Tongue (tissue), 1 donor: ENCODE measurements at regions not wholly inside any gene's neighbourhood (a gene's known extent, or its start where the extent isn't known, plus 50 kb on each side); places are given as distances from the start of the nearest gene placed in this dataset.

Experiments used
- DNase-seq: peaks from one replicate; pipeline ENCODE4 v3.0.0-alpha.2; 2015

GRCh38 chr1:29475326-29475725 is 239.0 kb downstream of the PTPRU start:
- no peak for DNase-seq

- DNase-seq: no peak
Observed at GRCh38 chr1:29474274-29475244, 238.2 kb downstream of the PTPRU start.

GRCh38 chr1:29473161-29473855 is 237.0 kb downstream of the PTPRU start:
- DNase-seq: no peak

GRCh38 chr1:29471487-29472313 is 235.4 kb downstream of the PTPRU start:
- no peak for DNase-seq

- DNase-seq: no peak
Observed at GRCh38 chr1:29470788-29471119, 234.4 kb downstream of the PTPRU start.

- no peak for DNase-seq
Observed at GRCh38 chr1:29470087-29470787, 233.9 kb downstream of the PTPRU start.

GRCh38 chr1:29469457-29469856 is 233.1 kb downstream of the PTPRU start:
- no peak for DNase-seq

- no peak for DNase-seq
Observed at GRCh38 chr1:29467989-29468900, 231.9 kb downstream of the PTPRU start.

GRCh38 chr1:29466258-29466657 is 229.9 kb downstream of the PTPRU start:
- DNase-seq: no peak

GRCh38 chr1:29465755-29466154 is 229.4 kb downstream of the PTPRU start:
- DNase-seq: peak; percentile 50

GRCh38 chr1:29462096-29462495 is 225.8 kb downstream of the PTPRU start:
- DNase-seq: no peak

GRCh38 chr1:29461115-29461739 is 224.9 kb downstream of the PTPRU start:
- no peak for DNase-seq

GRCh38 chr1:29460694-29461093 is 224.4 kb downstream of the PTPRU start:
- DNase-seq: no peak

- no peak for DNase-seq
Observed at GRCh38 chr1:29460041-29460610, 223.8 kb downstream of the PTPRU start.

GRCh38 chr1:29459620-29459945 is 223.3 kb downstream of the PTPRU start:
- DNase-seq: no peak

GRCh38 chr1:29458737-29459619 is 222.7 kb downstream of the PTPRU start:
- DNase-seq: no peak

GRCh38 chr1:29457496-29458368 is 221.4 kb downstream of the PTPRU start:
- DNase-seq: no peak
